C4-2B (cell line): ENCODE measurements at regions not wholly inside any gene's neighbourhood (a gene's known extent, or its start where the extent isn't known, plus 50 kb on each side); places are given as distances from the start of the nearest gene placed in this dataset.

ENCODE experiments used
- H3K27ac ChIP-seq: fragments of 450-650 bp; 2 replicates; pipeline ENCODE4 v1.5.1; 2017
- ZFX ChIP-seq: fragments of 450-650 bp; IDR thresholded peaks from 2 replicates; pipeline ENCODE4 v1.6.1; 2017
- TF ChIP-seq, protein P1 (sequence below): fragments of 450-650 bp; conservative IDR thresholded peaks from 2 replicates; pipeline ENCODE4 v1.5.1; 2017; ENCODE audit warnings: mild to moderate bottlenecking

DNA sequence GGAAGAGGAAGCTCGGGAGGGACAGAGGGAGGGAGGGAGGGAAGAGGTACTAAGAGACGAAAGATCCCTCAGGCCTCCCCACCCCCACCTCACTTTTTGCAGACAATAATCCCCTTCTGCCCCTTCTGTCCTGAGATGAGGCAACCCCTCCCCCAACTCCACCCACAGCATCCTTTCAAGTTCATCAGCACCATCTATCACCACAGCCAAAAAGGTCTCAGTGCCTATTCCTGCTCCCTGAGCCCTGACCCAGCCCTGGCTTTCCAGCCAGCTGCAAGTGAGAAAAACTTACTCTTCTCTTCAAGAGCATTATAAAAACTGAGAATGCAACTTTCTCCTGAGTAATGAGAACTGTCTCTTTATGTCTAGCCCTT is 133.2 kb upstream of the LRFN2 start:
- TF ChIP-seq, protein P1, sequence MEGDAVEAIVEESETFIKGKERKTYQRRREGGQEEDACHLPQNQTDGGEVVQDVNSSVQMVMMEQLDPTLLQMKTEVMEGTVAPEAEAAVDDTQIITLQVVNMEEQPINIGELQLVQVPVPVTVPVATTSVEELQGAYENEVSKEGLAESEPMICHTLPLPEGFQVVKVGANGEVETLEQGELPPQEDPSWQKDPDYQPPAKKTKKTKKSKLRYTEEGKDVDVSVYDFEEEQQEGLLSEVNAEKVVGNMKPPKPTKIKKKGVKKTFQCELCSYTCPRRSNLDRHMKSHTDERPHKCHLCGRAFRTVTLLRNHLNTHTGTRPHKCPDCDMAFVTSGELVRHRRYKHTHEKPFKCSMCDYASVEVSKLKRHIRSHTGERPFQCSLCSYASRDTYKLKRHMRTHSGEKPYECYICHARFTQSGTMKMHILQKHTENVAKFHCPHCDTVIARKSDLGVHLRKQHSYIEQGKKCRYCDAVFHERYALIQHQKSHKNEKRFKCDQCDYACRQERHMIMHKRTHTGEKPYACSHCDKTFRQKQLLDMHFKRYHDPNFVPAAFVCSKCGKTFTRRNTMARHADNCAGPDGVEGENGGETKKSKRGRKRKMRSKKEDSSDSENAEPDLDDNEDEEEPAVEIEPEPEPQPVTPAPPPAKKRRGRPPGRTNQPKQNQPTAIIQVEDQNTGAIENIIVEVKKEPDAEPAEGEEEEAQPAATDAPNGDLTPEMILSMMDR = no peak
- no peak for TF ChIP-seq ZFX
- no peak overlapping the region for H3K27ac ChIP-seq

DNA sequence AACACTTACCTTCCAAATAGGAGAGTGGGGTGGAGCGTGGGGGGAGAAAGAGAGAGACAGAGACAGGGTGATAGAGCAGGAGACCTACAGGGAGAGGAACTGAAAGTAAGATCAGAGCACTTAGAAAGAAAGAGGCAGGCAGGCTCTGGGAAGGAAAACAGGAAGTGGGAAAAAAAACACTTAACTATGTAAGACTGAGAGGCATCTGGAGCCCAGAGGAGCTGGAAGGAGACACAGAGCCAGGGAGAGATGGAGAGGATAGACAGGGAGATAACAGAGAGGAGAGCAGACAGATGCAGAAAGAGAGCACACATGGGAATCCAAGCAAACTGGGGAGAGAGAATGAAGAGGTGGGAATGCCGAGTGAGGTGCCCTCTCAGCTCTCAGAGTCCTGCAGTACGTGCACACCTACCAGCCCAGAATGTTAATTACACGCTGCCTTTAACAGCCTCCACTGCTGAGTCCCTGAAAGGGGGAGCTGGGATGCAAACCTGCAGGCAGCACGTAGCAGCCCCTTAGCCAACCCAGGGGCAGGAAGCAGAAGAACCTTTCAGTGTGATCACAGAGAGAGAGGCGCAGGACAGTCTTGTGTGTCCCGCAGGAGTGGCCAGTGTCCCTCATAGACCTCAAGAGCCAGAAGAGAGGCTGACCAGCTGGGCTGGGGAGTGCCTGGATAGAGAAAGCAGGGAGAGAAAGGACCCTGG is 132.7 kb upstream of the LRFN2 start:
- no peak overlapping the region for H3K27ac ChIP-seq
- TF ChIP-seq, protein P1 = no peak
- no peak for TF ChIP-seq ZFX

DNA sequence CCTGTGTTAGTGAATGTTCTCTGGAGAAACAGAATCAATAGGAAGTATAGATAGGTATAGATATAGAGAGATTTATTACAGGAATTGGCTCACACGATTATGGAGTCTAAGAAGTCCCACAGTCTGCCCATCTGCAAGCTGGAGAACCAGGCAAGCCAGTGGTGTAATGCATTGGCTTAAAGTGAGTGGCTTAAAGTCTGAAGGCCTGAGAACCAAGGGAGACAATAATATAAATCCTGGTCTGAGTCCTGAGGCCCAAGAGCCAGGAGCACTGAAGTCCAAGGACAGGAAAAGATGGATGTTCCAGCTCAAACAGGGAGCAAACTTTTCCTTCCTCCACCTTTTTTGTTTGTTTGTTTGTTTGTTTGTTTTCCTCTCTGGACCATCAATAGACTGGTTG is 131.2 kb upstream of the LRFN2 start:
- H3K27ac ChIP-seq = no peak overlapping the region
- TF ChIP-seq, protein P1 = no peak
- no peak for TF ChIP-seq ZFX

DNA sequence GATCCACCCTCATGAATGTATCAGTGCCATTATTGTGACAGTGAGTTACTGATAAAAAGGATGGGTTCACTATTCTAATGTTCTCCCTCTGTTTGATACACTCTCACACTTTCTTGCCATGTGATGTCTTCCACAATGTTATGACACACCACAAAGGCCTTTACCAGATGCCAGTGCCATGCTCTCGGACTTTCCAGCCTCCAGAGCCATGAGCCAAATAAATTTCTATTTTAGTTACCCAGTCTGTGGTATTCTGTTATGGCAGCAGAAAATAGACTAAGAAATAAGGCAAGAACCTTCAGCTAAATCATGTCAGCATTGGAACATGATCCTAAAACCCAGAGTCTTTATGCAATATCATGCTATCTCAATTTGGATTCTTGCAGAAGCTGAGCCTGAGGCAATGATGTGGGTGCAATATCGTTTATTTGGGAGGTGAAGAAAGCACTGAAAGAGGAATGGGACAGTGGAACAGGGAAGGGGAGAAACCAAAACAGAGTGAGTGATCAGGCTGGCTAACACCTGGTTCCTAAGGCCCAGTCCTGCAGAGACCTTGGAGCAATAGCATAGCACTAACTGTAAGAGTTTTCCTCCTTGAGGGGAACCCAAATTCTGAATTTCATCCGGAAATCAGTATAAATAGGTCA is 130.4 kb upstream of the LRFN2 start:
- H3K27ac ChIP-seq = no peak overlapping the region
- no peak for TF ChIP-seq ZFX
- TF ChIP-seq, protein P1 = no peak

DNA sequence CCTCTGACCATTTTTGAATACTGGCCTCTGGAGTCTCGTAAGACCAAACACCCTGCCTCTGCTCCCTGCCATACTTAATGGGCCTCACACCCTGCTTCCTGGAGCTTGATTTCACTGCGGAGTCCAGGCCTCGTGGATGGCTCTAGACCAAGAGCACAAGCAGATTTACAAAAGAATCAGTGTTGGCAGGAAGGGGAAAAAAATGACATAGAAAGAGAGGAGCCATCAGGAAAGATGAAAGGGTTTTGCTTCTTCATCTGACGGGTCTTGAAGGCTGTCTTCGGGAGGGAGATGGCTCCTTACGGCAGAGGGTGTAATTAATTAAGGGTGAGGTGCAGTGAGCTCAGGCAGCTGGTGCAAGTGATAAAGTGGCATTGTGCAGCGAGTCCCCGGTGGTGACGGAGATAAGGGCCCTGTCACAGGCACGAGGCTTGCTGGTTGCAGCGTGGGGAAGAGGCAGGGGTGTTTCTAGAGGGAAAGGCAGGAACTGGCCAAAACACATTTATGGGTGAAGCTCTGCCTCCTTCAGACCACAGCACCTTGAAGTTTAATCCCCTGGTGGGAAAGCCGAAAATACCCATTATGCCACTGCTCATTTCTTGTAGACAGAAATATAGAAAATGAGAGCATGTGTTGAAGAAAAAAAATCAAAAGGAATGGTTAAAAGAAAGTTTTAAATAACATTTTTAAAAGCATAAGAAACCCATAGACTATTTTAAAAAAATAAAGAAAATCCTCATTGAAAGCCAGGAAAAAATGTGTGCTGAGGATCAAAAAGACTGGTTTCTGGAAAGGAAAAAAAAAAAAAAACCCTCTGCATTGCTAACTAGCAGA is 128.6 kb upstream of the LRFN2 start:
- H3K27ac ChIP-seq = peak overlapping the region; percentile 39
- TF ChIP-seq ZFX = no peak

DNA sequence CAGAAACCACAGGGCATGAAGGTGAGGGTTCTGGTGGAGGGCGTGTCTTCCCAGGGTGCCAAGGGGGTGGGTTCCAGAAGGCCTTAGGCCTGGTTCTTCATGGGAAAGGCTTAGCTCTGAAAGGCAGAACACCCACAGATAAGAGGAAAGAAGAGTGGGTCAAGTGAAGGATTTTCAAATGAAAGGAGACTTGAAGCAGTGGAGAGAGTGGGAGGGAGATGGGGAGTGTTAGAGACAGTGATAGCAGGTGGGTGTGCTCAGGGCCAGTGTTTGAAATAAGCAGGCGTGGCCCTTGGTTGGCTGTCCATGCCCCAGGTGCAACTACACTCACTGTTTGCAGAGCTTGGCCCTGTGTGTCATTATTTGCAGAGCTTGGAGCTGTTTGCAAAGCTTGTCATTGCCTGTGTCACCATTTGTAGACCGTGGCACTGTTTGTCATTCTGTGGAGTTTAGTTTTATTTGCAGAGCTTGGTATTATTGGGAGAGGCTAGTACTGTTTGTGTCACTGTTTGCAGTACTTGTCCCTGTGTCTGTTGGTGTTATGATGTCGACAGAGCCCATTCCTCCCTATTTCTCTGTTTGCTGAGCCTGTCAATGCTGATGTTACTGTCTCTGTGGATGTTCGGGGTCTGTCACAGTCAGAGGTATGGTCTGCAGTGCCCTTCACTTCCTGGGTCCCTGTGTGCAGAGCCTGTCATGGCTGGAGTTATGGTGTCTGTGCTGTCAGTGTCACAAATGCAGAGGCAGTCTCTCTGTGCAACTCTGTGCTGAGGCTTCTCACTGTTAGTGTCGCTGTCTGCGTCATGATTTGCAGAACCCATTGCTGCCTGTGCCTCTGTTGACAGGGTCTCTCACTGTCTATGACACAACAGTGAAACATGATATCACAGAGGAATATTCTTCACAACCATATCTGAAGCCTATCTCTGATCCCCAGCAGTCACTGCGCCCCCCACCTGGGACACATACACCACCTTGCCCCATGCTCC is 127.7 kb upstream of the LRFN2 start:
- peak overlapping the region; percentile 39 for H3K27ac ChIP-seq
- no peak for TF ChIP-seq ZFX
- TF ChIP-seq, protein P1 = no peak

DNA sequence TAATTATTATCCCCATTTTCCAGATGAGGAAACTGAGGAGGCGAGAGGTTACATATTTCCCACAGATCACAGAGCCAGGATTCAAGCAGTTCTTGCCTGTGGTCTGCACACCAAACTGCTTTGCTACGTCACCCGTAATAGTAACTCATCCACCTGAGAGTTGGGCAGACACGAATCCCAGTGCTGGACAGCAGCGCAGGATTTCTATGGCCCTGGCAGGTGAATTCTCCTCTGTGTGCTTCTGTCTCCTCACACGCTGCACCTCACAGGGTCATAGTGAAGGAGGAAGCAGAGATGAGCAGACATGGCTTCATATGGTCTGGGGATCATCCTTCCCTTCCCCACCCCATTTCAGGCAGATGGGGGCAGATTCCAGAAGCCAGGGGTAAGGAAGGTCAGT is 127.0 kb upstream of the LRFN2 start:
- no peak for TF ChIP-seq ZFX
- TF ChIP-seq, protein P1 = no peak

More for the DNA sequence above, 127.0 kb upstream of the LRFN2 start:
- no peak overlapping the region; the same call in 1 of the 2 replicates for H3K27ac ChIP-seq
